OCI-M1 (cell line): ENCODE measurements at regions not wholly inside any gene's neighbourhood (a gene's known extent, or its start where the extent isn't known, plus 50 kb on each side); places are given as distances from the start of the nearest gene placed in this dataset.
A peak's percentile ranks its signal among the peaks of the same experiment; 100 is the strongest.
"Not testable (repeated sequence)": the region's sequence is repeated elsewhere in the genome, so short reads cannot be mapped to it uniquely, and the experiment has no call there.

Experiments
- DNase-seq: peaks from one replicate; lab custom pipeline; 2025; lab: John Stamatoyannopoulos, UW

GRCh38 chr5:92992073-92992472, 588.9 kb downstream of the NR2F1-AS1 start:
- no peak for DNase-seq

DNA sequence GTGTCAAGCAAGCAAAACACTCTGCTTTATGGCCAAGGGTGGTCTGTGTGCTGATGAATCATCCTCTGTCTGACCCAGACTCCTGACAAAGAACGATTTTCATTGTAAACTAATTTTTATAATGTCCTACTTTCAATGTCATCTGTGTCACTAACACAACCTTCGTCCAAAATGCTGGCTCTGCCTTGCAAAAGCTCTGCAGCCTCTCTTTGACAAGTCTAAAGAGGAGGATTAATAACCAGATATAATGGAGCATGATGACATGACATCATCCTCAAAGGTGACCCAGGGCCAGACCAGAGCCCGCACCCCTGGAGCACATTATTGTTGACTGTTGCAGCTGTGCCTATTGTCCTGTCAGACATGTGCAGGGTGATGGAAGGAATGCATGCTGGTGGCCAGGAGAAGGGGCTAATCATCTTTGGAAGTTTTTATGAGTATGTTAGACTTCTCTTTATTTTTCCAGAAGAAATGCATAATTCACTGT, 589.4 kb downstream of the NR2F1-AS1 start:
- no peak for DNase-seq

DNA sequence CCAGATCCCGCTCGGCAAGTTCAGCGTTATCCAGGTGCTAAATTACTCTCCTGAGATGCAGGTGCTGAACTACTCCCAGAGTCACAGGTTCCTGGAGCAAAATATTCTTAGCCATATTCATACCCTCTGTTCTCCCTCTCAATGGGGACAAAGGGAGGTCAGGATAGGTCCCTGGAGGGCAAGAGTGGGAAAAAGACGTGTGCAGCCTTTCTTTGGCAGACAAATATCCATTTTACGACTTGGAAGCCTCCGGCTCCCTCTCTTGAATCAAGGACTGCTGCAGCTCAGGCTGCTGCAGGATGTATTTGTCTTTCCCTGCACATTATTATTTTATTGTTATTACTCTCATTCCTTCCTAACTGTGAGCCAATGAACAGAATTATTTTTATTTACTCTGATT, 590.2 kb downstream of the NR2F1-AS1 start:
- no peak for DNase-seq

DNA sequence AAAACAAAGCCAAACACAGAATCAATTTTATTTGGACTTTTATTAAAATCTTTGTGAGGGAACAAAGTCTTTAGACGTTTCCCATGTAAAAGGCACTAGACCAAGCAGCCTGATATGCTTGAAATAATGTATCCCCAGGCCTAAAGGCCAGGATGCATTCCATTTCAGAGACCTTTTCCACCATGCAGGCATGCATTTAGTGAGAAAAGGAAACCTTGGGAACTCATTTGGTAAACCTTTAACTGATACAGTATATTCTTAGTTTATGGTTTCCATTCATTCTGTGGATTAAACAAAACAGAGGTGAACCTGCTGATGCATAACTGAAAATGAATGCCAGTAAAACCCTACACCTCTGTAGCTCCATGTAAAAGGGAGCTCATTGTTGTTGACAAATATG, 600.0 kb downstream of the NR2F1-AS1 start:
- no peak for DNase-seq

- no peak for DNase-seq
Measured at GRCh38 chr5:92980491-92980890, 600.5 kb downstream of the NR2F1-AS1 start.

DNA sequence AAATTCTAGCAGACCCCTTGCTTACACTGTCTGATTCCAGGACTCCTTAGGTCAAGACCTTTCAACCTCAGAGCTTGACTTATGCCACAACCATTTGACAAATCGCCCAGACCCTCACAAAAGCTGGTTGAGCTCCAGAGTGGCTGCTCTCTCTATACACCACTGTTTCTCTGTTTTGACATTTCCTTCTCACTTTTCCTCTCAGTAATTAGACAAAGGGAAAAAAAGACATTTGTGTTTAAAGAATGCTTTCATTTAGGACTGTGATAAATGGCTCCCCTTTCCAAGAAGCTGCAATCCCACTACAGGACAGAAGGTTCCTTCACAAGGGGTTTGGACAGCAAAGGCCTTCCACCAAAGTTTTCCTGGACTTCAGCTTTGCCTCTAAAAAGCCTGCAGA, 601.3 kb downstream of the NR2F1-AS1 start:
- no peak for DNase-seq

- no peak for DNase-seq
Measured at GRCh38 chr5:92977846-92978540, 603.0 kb downstream of the NR2F1-AS1 start.

GRCh38 chr5:92976156-92976555, 604.9 kb downstream of the NR2F1-AS1 start:
- no peak for DNase-seq

DNA sequence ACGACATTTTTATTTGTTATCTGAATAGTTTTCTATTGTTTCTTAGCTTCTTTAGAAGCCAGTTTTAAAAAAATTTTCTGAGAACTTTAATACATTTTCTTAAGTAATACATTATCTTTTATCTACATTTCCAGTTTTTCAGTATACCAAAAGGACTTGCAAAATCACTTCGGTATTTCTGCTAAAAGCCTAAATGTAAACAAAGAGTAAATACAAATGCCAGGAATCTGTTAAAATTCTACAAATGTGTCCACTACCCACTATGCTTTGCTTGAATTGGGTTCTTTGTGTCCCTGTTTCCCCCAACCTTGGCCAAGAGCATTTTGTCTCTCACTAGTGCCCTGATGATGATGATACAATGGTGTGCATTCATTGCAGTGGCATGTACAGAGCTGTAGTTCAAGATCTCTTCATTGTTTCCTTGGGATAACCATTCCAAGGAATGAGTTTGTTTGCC, 611.2 kb downstream of the NR2F1-AS1 start:
- no peak for DNase-seq

- DNase-seq, result no peak
Measured at GRCh38 chr5:92969191-92969780, 611.7 kb downstream of the NR2F1-AS1 start.

- DNase-seq, result no peak
Measured at GRCh38 chr5:92963800-92964199, 617.2 kb downstream of the NR2F1-AS1 start.

- DNase-seq, result no peak
Measured at GRCh38 chr5:92962752-92963151, 618.3 kb downstream of the NR2F1-AS1 start.

GRCh38 chr5:92956886-92957285, 624.1 kb downstream of the NR2F1-AS1 start:
- no peak for DNase-seq

DNA sequence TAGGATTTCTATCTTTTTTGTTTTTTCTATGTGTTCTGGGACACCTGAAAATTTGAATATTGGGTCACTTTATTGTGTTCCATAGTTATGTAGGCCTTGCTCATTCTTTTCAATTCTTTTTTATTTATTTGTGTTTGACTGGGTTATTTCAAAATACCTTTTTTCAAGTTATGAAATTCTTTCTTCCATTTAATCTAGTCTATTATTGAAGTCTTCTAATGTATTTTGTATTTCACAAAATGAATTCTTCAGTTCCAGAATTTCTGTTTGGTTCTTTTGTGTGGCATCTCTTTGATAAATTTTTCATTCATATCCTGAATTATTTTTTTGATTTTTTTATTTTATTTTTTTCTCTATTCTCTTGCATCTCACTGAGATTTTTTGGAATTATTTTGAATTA, 628.8 kb downstream of the NR2F1-AS1 start:
- no peak for DNase-seq

GRCh38 chr5:92951746-92952145, 629.3 kb downstream of the NR2F1-AS1 start:
- no peak for DNase-seq

DNA sequence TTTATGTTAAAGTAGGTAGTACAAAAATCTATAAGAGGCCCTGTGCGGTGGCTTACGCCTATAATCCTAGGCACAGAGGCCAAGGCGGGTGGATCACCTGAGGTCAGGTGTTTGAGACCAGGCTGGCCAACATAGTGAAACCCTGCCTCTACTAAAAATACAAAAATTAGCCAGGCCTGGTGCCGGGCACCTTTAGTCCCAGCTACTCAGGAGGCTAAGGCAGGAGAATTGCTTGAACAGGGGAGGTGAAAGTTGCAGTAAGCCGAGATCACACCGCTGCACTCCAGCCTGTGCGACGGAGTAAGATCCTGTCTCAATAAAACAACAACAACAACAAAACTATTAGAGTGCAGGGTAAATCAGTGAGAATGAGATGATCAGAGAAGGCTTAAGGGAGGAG, 634.5 kb downstream of the NR2F1-AS1 start:
- DNase-seq, result no peak

- DNase-seq, result no peak
Measured at GRCh38 chr5:92945605-92946097, 635.4 kb downstream of the NR2F1-AS1 start.

DNA sequence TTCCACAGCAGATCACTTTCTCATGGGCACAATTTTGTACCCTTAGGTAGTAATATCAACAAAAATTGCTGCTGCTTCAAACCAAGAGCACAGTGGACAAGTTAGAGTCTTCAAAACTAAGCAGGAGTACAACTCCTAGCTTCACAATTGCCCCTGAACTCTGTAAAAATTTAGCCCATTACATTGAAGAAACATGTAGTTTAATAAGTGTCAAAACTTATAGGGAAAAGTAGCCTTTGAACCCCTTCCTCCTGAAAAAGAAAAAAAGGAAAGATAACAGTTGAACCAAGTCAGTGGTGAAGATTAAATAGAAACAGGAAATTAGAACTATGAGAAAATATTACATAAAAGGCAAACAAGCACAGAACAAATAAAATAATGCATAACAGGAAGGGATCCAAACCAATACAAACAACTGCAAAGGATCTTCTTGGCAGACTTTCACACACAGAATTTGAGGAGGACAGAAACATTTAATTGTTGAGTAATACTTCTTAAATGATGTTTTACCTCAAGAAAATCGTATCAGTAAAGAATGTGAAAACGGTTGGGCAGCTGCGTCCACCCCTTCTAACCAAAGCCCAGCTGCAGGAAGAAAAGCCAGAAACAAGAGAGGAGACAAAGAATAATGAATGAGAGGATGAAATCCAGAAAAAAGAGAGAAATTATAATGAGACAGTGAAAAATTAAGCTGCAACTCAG, 636.0 kb downstream of the NR2F1-AS1 start:
- DNase-seq, result no peak

DNA sequence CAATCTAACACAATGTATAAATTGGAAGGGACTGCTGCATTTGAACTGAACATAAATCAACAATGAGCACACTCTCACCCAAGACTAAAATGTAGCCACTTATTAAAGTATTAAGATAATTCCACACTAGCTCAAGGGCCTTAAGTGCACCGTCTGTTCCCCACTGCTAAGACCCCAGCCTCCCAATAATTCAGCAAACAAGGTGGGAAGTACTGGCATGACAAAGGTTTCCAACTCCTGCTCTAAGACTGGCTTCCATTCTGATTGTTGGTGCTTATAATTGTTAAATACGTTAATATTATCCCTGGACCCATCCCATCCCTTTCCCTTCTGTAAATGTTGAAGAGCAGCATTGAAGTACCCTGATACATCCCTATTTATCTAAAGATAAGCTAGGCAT, 636.7 kb downstream of the NR2F1-AS1 start:
- DNase-seq, result no peak

DNA sequence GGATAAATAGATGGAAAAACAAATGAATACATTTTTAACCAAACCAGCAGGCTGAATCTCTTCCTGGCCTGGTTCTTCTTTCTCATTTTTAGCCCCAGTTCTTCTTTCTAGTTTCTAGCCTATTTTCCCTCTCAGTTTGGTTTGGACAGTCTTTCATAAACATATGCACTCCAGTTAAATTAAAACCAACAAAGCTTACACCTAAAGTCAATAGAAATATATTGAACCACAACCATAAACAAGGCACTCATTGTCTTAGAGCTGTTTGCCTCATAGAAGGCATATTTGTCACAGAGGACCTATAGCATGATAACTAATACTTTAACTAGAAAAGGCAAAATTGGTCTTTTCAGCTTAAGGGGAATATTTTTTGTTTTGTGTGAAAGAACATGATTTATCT, 638.3 kb downstream of the NR2F1-AS1 start:
- no peak for DNase-seq

- DNase-seq, result no peak
Measured at GRCh38 chr5:92941806-92942205, 639.2 kb downstream of the NR2F1-AS1 start.

DNA sequence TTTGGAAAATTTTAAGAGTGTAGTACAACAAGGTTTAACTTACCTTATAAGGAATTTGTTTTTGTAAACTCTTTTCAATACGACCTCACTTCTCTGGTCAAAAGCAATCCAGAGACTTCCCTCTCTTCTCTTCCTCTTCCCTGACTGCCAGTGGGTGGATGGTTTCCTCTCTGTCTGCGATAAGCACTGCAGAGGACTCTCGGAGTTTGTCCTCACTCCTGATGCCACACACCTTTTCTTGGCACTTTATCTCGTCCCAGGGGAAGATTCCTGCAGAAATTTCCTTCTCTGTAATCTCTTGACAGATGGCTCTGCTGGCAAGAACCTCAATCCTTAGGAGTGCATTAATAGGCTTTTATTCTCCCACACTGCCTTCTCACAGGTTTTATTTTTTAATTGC, 641.6 kb downstream of the NR2F1-AS1 start:
- peak; percentile 43 for DNase-seq

DNA sequence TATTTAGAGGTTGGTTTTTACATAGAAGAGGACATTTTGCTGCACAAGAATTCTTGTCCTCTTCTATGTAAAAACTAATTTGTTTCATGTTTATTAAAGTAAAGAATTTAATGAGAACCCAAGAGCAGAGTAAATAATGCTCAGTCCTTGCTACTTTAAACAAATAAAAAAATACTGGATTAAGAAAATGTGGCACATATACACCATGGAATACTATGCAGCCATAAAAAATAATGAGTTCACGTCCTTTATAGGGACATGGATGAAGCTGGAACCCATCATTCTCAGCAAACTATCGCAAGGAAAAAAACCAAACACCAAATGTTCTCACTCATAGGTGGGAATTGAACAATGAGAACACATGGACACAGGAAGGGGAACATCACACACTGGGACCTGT, 643.6 kb downstream of the NR2F1-AS1 start:
- DNase-seq, result not testable (repeated sequence)
